H9 (cell line): ENCODE measurements at regions not wholly inside any gene's neighbourhood (a gene's known extent, or its start where the extent isn't known, plus 50 kb on each side); places are given as distances from the start of the nearest gene placed in this dataset.
A peak's percentile ranks its signal among the peaks of the same experiment; 100 is the strongest.

Experiments
- DNase-seq: peaks from one replicate; pipeline ENCODE4 v3.0.0-alpha.2; 2017
- H2AFZ ChIP-seq: one replicate; pipeline ENCODE4 v1.6.1; 2013; ENCODE audit warnings: mild to moderate bottlenecking, low read length, control low read depth, moderate library complexity
- H2AK5ac ChIP-seq: 2 replicates; pipeline ENCODE4 v1.6.1; 2013; ENCODE audit warnings: low read length, control low read depth, mixed read lengths; ENCODE audit not compliant: insufficient read length
- H2BK120ac ChIP-seq: one replicate; pipeline ENCODE4 v1.6.1; 2013; ENCODE audit warnings: low read depth, mild to moderate bottlenecking, low read length, control low read depth, inconsistent platforms; ENCODE audit not compliant: poor library complexity, severe bottlenecking
- H2BK12ac ChIP-seq: 2 replicates; pipeline ENCODE4 v1.6.1; 2013; ENCODE audit warnings: low read length, control low read depth, mixed read lengths, low read depth; ENCODE audit not compliant: insufficient read length
- H2BK15ac ChIP-seq: 2 replicates; pipeline ENCODE4 v1.6.1; 2013; ENCODE audit warnings: low read depth, low read length, control low read depth
- H2BK20ac ChIP-seq: one replicate; pipeline ENCODE4 v1.6.1; 2013; ENCODE audit warnings: low read depth, mild to moderate bottlenecking, low read length, control low read depth, inconsistent platforms; ENCODE audit not compliant: poor library complexity, severe bottlenecking
- H2BK5ac ChIP-seq: 2 replicates; pipeline ENCODE4 v1.6.1; 2013; ENCODE audit warnings: low read length, control low read depth, mixed read lengths; ENCODE audit not compliant: insufficient read length
- H3K14ac ChIP-seq: 2 replicates; pipeline ENCODE4 v1.6.1; 2013; ENCODE audit warnings: low read length, control low read depth; ENCODE audit not compliant: insufficient read depth
- H3K18ac ChIP-seq: 2 replicates; pipeline ENCODE4 v1.6.1; 2013; ENCODE audit warnings: low read depth, mild to moderate bottlenecking, mixed read lengths, low read length, control low read depth; ENCODE audit not compliant: insufficient read length
- H3K23ac ChIP-seq: 2 replicates; pipeline ENCODE4 v1.6.1; 2013; ENCODE audit warnings: low read length, control low read depth, mixed read lengths, low read depth; ENCODE audit not compliant: insufficient read length
- H3K23me2 ChIP-seq: 2 replicates; pipeline ENCODE4 v1.6.1; 2013; ENCODE audit warnings: low read depth, mild to moderate bottlenecking, mixed read lengths, low read length, control low read depth; ENCODE audit not compliant: insufficient read length, poor library complexity, severe bottlenecking
- H3K27ac ChIP-seq: 2 replicates; pipeline ENCODE4 v1.5.1; 2013; ENCODE audit warnings: low read length, control low read depth, mixed read lengths, low read depth; ENCODE audit not compliant: insufficient read length
- H3K27me3 ChIP-seq: 2 replicates; pipeline ENCODE4 v1.6.1; 2013; ENCODE audit warnings: low read length, control low read depth, inconsistent platforms; ENCODE audit not compliant: insufficient read depth
- H3K4ac ChIP-seq: 2 replicates; pipeline ENCODE4 v1.6.1; 2013; ENCODE audit warnings: low read depth, mild to moderate bottlenecking, control low read depth, inconsistent platforms, low read length, moderate library complexity
- H3K4me1 ChIP-seq: 2 replicates; pipeline ENCODE4 v1.6.1; 2013; ENCODE audit warnings: low read length, control low read depth, inconsistent platforms; ENCODE audit not compliant: insufficient read depth
- H3K4me2 ChIP-seq: 2 replicates; pipeline ENCODE4 v1.6.1; 2013; ENCODE audit warnings: low read length, control low read depth, mixed read lengths; ENCODE audit not compliant: insufficient read length, insufficient read depth
- H3K56ac ChIP-seq: 2 replicates; pipeline ENCODE4 v1.6.1; 2013; ENCODE audit warnings: low read depth, mild to moderate bottlenecking, mixed read lengths, low read length, control low read depth; ENCODE audit not compliant: insufficient read length
- H3K79me1 ChIP-seq: 2 replicates; pipeline ENCODE4 v1.6.1; 2013; ENCODE audit warnings: low read depth, mild to moderate bottlenecking, moderate library complexity, low read length, control low read depth, inconsistent platforms; ENCODE audit not compliant: insufficient read depth, poor library complexity, severe bottlenecking
- H3K79me2 ChIP-seq: 2 replicates; pipeline ENCODE4 v1.6.1; 2013; ENCODE audit warnings: low read length, control low read depth, inconsistent platforms; ENCODE audit not compliant: insufficient read depth
- H3K9ac ChIP-seq: 2 replicates; pipeline ENCODE4 v1.6.1; 2013; ENCODE audit warnings: low read length, control low read depth, mixed read lengths; ENCODE audit not compliant: insufficient read length; ENCODE audit errors: extremely low read depth
- H3K9me3 ChIP-seq: one replicate; pipeline ENCODE4 v1.6.1; 2013; ENCODE audit warnings: low read depth, low read length, inconsistent platforms; ENCODE audit not compliant: control insufficient read depth
- H3T11ph ChIP-seq: one replicate; pipeline ENCODE4 v1.6.1; 2013; ENCODE audit warnings: mild to moderate bottlenecking, low read length, control low read depth, inconsistent platforms
- H4K20me1 ChIP-seq: one replicate; pipeline ENCODE4 v1.6.1; 2013; ENCODE audit not compliant: control insufficient read depth, insufficient read length, insufficient read depth
- H4K5ac ChIP-seq: 2 replicates; pipeline ENCODE4 v1.6.1; 2013; ENCODE audit warnings: low read depth, mild to moderate bottlenecking, mixed read lengths, low read length, control low read depth; ENCODE audit not compliant: insufficient read length
- H4K8ac ChIP-seq: replicated peaks from 2 replicates; pipeline ENCODE4 v1.6.1; 2013; ENCODE audit warnings: low read length, control low read depth, mixed read lengths, low read depth; ENCODE audit not compliant: insufficient read length
- H4K91ac ChIP-seq: 2 replicates; pipeline ENCODE4 v1.6.1; 2013; ENCODE audit warnings: low read depth, mild to moderate bottlenecking, moderate library complexity, mixed read lengths, low read length, control low read depth; ENCODE audit not compliant: insufficient read length
- H3K27ac Mint-ChIP-seq, 3 experiments: 2 replicates in 2 of 3; 3 replicates in 1 of 3; pipeline ENCODE4 v1.8.0; 2020 to 2021; ENCODE audit warnings: mixed read lengths in 3 of 3, mild to moderate bottlenecking in 1 of 3, moderate library complexity in 1 of 3
- H3K27me3 Mint-ChIP-seq: 2 replicates; pipeline ENCODE4 v1.8.0; 2021; ENCODE audit warnings: low read depth, mild to moderate bottlenecking, moderate library complexity, mixed read lengths
- H3K36me3 Mint-ChIP-seq, 3 experiments: 2 replicates in 2 of 3; 3 replicates in 1 of 3; pipeline ENCODE4 v1.8.0; 2020 to 2021; ENCODE audit warnings: low read depth in 3 of 3, mixed read lengths in 3 of 3; ENCODE audit not compliant: insufficient read depth in 1 of 3
- H3K4me1 Mint-ChIP-seq, 2 experiments: 2 replicates each; pipeline ENCODE4 v1.8.0; 2020; ENCODE audit warnings: mixed read lengths in 2 of 2
- H3K4me3 Mint-ChIP-seq, 2 experiments: 2 replicates in 1 of 2; 3 replicates in 1 of 2; pipeline ENCODE4 v1.8.0; 2020 to 2021; ENCODE audit warnings: mild to moderate bottlenecking in 2 of 2, mixed read lengths in 2 of 2, moderate library complexity in 1 of 2
- H3K9me3 Mint-ChIP-seq, 2 experiments: 2 replicates in 1 of 2; 3 replicates in 1 of 2; pipeline ENCODE4 v1.8.0; 2020; ENCODE audit warnings: mild to moderate bottlenecking in 2 of 2, mixed read lengths in 2 of 2, moderate library complexity in 1 of 2
- CTCF ChIP-seq: fragments of 200-600 bp; sonication (generic); conservative IDR thresholded peaks from 3 replicates; pipeline ENCODE4 v1.8.0; 2021; ENCODE audit warnings: antibody characterized with exemption, mild to moderate bottlenecking
- WGBS: extraction: QIAGEN DNeasy Blood & Tissue Kit; methylation state at CpG from one replicate; pipeline ENCODE4 v1.1.7; 2013; ENCODE audit warnings: missing lambda C conversion rate, low lambda C conversion rate, mixed read lengths; ENCODE audit not compliant: insufficient read length; ENCODE audit errors: extremely low coverage; 5-methylcytosine and 5-hydroxymethylcytosine counted together

- Mint-ChIP-seq H3K9me3 (peaks cover 22 to 23% of the 10 kb centered on the region in 2 experiments), H3K4me1 (no peaks in the 10 kb centered on the region), H3K27ac (no peak overlapping the region; a peak in 1 of 7 replicates), H3K4me3 (no peak overlapping the region; a peak in 1 of 5 replicates), H3K27me3 (peaks cover 29% of the 10 kb centered on the region), H3K36me3 (peaks cover 0 to 8% (median 0%) of the 10 kb centered on the region in 3 experiments; a peak in 2 of 7 replicates)
- H3K79me1 ChIP-seq = no peaks in the 10 kb centered on the region
- no peak overlapping the region for H4K91ac ChIP-seq
- H2BK15ac ChIP-seq = no peak overlapping the region
- no peaks in the 10 kb centered on the region for H3K79me2 ChIP-seq
- H3K9me3 ChIP-seq = no peaks in the 10 kb centered on the region
- no peak overlapping the region for H4K5ac ChIP-seq
- no peak overlapping the region for H2BK20ac ChIP-seq
- TF ChIP-seq CTCF = no peak
- no peak for DNase-seq
- no peak overlapping the region for H3K18ac ChIP-seq
- no peak overlapping the region for H2BK120ac ChIP-seq
- H3T11ph ChIP-seq = no peak overlapping the region
- H3K56ac ChIP-seq = no peak overlapping the region
- H3K27ac ChIP-seq = no peak overlapping the region
- H3K23me2 ChIP-seq = no peaks in the 10 kb centered on the region
- no peak overlapping the region for H3K9ac ChIP-seq
- H2BK5ac ChIP-seq = no peak overlapping the region
- no peak overlapping the region for H2BK12ac ChIP-seq
- H2AK5ac ChIP-seq = no peak overlapping the region
- WGBS = no CpG with 5 or more reads among the region's 2 CpGs
- H3K4ac ChIP-seq = no peak overlapping the region
- H3K4me2 ChIP-seq = no peak overlapping the region
- no peaks in the 10 kb centered on the region; the same call in 1 of the 2 replicates for H3K27me3 ChIP-seq
- H3K23ac ChIP-seq = peak overlapping the region; percentile 37
- H4K20me1 ChIP-seq = no peaks in the 10 kb centered on the region
- no peak overlapping the region for H4K8ac ChIP-seq
- H2AFZ ChIP-seq = no peak overlapping the region
- no peaks in the 10 kb centered on the region for H3K4me1 ChIP-seq
- no peak overlapping the region for H3K14ac ChIP-seq
Observed at GRCh38 chr7:98548370-98548769, 68.7 kb upstream of the NPTX2 start.
